Esophagus muscularis mucosa (tissue), 4 donors: ENCODE measurements at regions not wholly inside any gene's neighbourhood (a gene's known extent, or its start where the extent isn't known, plus 50 kb on each side); places are given as distances from the start of the nearest gene placed in this dataset.

Experiments
- CTCF ChIP-seq, 3 experiments: fragments of 200-600 bp in 2 of 3; fragments of 450-650 bp in 1 of 3; sonication (generic) in 2 of 3; IDR thresholded peaks; one replicate each; pipeline ENCODE4 v1.5.1; 2017 to 2019; ENCODE audit warnings: antibody characterized with exemption in 3 of 3, mild to moderate bottlenecking in 2 of 3, moderate library complexity in 1 of 3
- EP300 ChIP-seq: sonication (generic); formaldehyde crosslinking; IDR thresholded peaks from one replicate; pipeline ENCODE4 v1.6.1; 2017; ENCODE audit warnings: antibody characterized with exemption
- POLR2A ChIP-seq: fragments of 450-650 bp; IDR thresholded peaks from one replicate; pipeline ENCODE4 v1.6.1; 2017; ENCODE audit warnings: antibody characterized with exemption, moderate library complexity, mild to moderate bottlenecking, low read depth
- POLR2AphosphoS5 ChIP-seq, 2 donors: sonication (generic); formaldehyde crosslinking; IDR thresholded peaks; one replicate each; pipeline ENCODE4 v1.6.1; 2017; ENCODE audit warnings: antibody characterized with exemption in 2 of 2

GRCh38 chr7:32390210-32390609 lies 100.0 kb downstream of the LSM5 start:
- TF ChIP-seq CTCF (IDR thresholded peaks at IDR 0.05): no peak
- no peak for TF ChIP-seq POLR2AphosphoS5 (IDR thresholded peaks at IDR 0.05)
- no peak for TF ChIP-seq POLR2A
- no peak for TF ChIP-seq EP300
